ENCODE measurements at regions not wholly inside any gene's neighbourhood (a gene's known extent, or its start where the extent isn't known, plus 50 kb on each side); places are given as distances from the start of the nearest gene placed in this dataset.

- no peak overlapping the region for H3K27ac ChIP-seq (ENCODE audit: low read depth, low read length)
- no peak overlapping the region for H3K4me3 ChIP-seq (ENCODE audit: insufficient read depth, low read depth, low read length)
- FAIRE-seq, result no peak
- Mint-ChIP-seq H3K4me3 (ENCODE audit: unreplicated experiment) (no peak overlapping the region), H3K36me3 (ENCODE audit: low read depth, unreplicated experiment) (no peaks in the 10 kb centered on the region), H3K9me3 (ENCODE audit: unreplicated experiment) (no peaks in the 10 kb centered on the region), H3K27ac (ENCODE audit: unreplicated experiment) (no peak overlapping the region), H3K4me1 (ENCODE audit: low read depth, unreplicated experiment) (no peaks in the 10 kb centered on the region), H3K27me3 (ENCODE audit: low read depth, unreplicated experiment) (peaks cover 7% of the 10 kb centered on the region)
- no peaks in the 10 kb centered on the region for H3K79me2 ChIP-seq (ENCODE audit: insufficient read depth, low read length)
- H4K20me1 ChIP-seq (ENCODE audit: insufficient read depth, low read length), result no peaks in the 10 kb centered on the region
- no peak overlapping the region for H3K4me2 ChIP-seq (ENCODE audit: low read length)
- H3K4me1 ChIP-seq (ENCODE audit: insufficient read depth, low read length), result no peaks in the 10 kb centered on the region
- no peaks in the 10 kb centered on the region for H3K36me3 ChIP-seq (ENCODE audit: insufficient read depth, low read length)
- DNase-seq (ENCODE audit: low read depth), result no peak
- TF ChIP-seq CTCF (IDR thresholded peaks at IDR 0.05; ENCODE audit: insufficient read depth, low read depth, low read length), result no peak
- TF ChIP-seq EZH2 (IDR thresholded peaks at IDR 0.05; ENCODE audit: insufficient read depth, low read length), result no peak
- H3K27me3 ChIP-seq (ENCODE audit: insufficient read depth, low read length), result no peaks in the 10 kb centered on the region
- H2AFZ ChIP-seq (ENCODE audit: low read depth, low read length), result no peak overlapping the region
- H3K9me3 ChIP-seq (ENCODE audit: insufficient read depth, low read depth, low read length), result peaks cover 3% of the 10 kb centered on the region
- H3K9ac ChIP-seq (ENCODE audit: low read length), result no peak overlapping the region
Observed at GRCh38 chr7:7060828-7061599, 121.3 kb upstream of the C1GALT1 start.

GRCh38 chr7:7077945-7078344 lies 104.4 kb upstream of the C1GALT1 start:
- no peak for FAIRE-seq

More at GRCh38 chr7:7077945-7078344, 104.4 kb upstream of the C1GALT1 start:
- Histone ChIP-seq H3K4me1 (ENCODE audit: insufficient read depth, low read length) (no peaks in the 10 kb centered on the region), H3K4me3 (ENCODE audit: insufficient read depth, low read depth, low read length) (no peak overlapping the region), H3K9me3 (ENCODE audit: insufficient read depth, low read depth, low read length) (no peaks in the 10 kb centered on the region), H3K36me3 (ENCODE audit: insufficient read depth, low read length) (no peaks in the 10 kb centered on the region), H3K9ac (ENCODE audit: low read length) (no peak overlapping the region), H3K27me3 (ENCODE audit: insufficient read depth, low read length) (no peaks in the 10 kb centered on the region), H3K79me2 (ENCODE audit: insufficient read depth, low read length) (no peaks in the 10 kb centered on the region), H4K20me1 (ENCODE audit: insufficient read depth, low read length) (no peaks in the 10 kb centered on the region), H3K27ac (ENCODE audit: low read depth, low read length) (no peak overlapping the region), H3K4me2 (ENCODE audit: low read length) (no peak overlapping the region), H2AFZ (ENCODE audit: low read depth, low read length) (no peak overlapping the region)
- H3K36me3 Mint-ChIP-seq (ENCODE audit: low read depth, unreplicated experiment), result no peaks in the 10 kb centered on the region
- H3K9me3 Mint-ChIP-seq (ENCODE audit: unreplicated experiment), result no peaks in the 10 kb centered on the region
- no peaks in the 10 kb centered on the region for H3K4me1 Mint-ChIP-seq (ENCODE audit: low read depth, unreplicated experiment)
- H3K27me3 Mint-ChIP-seq (ENCODE audit: low read depth, unreplicated experiment), result no peaks in the 10 kb centered on the region
- TF ChIP-seq EZH2 (IDR thresholded peaks at IDR 0.05; ENCODE audit: insufficient read depth, low read length), result no peak
- TF ChIP-seq CTCF (IDR thresholded peaks at IDR 0.05; ENCODE audit: insufficient read depth, low read depth, low read length), result no peak
- H3K4me3 Mint-ChIP-seq (ENCODE audit: unreplicated experiment), result no peak overlapping the region
- H3K27ac Mint-ChIP-seq (ENCODE audit: unreplicated experiment), result no peak overlapping the region
- no peak for DNase-seq (ENCODE audit: low read depth)

Measured in astrocyte (in vitro differentiated cells and primary cell).